ENCODE measurements at regions not wholly inside any gene's neighbourhood (a gene's known extent, or its start where the extent isn't known, plus 50 kb on each side); places are given as distances from the start of the nearest gene placed in this dataset.

DNA sequence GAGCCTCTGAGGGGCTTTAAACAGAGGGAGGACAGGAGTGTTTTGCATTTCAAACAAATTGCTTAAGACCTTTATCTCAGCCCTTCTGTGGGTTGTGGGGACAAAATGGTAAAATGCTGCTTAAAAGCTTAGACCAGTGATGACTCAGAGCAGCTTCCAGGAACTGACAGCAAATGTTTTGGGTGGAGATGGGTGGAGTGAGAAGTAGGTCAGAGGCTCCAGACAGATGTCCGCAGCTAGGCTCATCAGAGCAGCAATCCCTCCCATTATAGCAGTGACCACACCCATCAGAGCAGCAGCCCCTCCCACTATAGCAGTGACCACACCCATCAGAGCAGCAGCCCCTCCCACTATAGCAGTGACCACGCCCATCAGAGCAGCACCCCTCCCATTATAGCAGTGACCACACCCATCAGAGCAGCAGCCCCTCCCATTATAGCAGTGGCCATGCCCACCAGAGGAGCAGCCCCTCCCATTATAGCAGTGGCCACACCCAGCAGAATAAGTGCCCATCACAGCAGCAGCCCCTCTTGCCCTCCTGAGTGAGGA, 532.2 kb downstream of the MATN1 start:
- TF ChIP-seq, protein P1, sequence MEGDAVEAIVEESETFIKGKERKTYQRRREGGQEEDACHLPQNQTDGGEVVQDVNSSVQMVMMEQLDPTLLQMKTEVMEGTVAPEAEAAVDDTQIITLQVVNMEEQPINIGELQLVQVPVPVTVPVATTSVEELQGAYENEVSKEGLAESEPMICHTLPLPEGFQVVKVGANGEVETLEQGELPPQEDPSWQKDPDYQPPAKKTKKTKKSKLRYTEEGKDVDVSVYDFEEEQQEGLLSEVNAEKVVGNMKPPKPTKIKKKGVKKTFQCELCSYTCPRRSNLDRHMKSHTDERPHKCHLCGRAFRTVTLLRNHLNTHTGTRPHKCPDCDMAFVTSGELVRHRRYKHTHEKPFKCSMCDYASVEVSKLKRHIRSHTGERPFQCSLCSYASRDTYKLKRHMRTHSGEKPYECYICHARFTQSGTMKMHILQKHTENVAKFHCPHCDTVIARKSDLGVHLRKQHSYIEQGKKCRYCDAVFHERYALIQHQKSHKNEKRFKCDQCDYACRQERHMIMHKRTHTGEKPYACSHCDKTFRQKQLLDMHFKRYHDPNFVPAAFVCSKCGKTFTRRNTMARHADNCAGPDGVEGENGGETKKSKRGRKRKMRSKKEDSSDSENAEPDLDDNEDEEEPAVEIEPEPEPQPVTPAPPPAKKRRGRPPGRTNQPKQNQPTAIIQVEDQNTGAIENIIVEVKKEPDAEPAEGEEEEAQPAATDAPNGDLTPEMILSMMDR (IDR thresholded peaks at IDR 0.05; ENCODE audit: low read depth, low read length, poor library complexity, severe bottlenecking) = no peak
- no peak for TF ChIP-seq EZH2phosphoT487 (IDR thresholded peaks at IDR 0.05; ENCODE audit: borderline replicate concordance, low read length)
